GM23338 (cell line): ENCODE measurements at regions not wholly inside any gene's neighbourhood (a gene's known extent, or its start where the extent isn't known, plus 50 kb on each side); places are given as distances from the start of the nearest gene placed in this dataset.

Experiments used
- ATAC-seq: fragments of 200-7000 bp; cut with Tn5 transposase; 3 replicates; pipeline ENCODE4 v1.9.1; 2020
- DNase-seq: peaks from one replicate; pipeline ENCODE4 v3.0.0-alpha.2; 2015; ENCODE audit warnings: low spot score
- H2AFZ ChIP-seq: fragments of 200-600 bp; sonication (generic); 2 replicates; pipeline ENCODE4 v1.8.0; 2016; ENCODE audit warnings: antibody characterized with exemption, mild to moderate bottlenecking, moderate library complexity
- H3F3A ChIP-seq: fragments of 200-600 bp; sonication (generic); replicated peaks from 2 replicates; pipeline ENCODE4 v1.8.0; 2017; ENCODE audit warnings: antibody characterized with exemption, mixed run types, low read depth
- H3K27ac ChIP-seq: fragments of 200-600 bp; sonication (generic); 2 replicates; pipeline ENCODE4 v1.6.1; 2016; ENCODE audit warnings: low read depth
- H3K27me3 ChIP-seq: fragments of 200-600 bp; sonication (generic); 2 replicates; pipeline ENCODE4 v1.8.0; 2016; ENCODE audit warnings: mild to moderate bottlenecking, mixed run types, moderate library complexity; ENCODE audit not compliant: insufficient read depth
- H3K36me3 ChIP-seq: fragments of 200-600 bp; sonication (generic); 2 replicates; pipeline ENCODE4 v1.8.0; 2016; ENCODE audit warnings: mild to moderate bottlenecking; ENCODE audit not compliant: insufficient read depth
- H3K4me1 ChIP-seq: fragments of 200-600 bp; sonication (generic); 2 replicates; pipeline ENCODE4 v1.8.0; 2016; ENCODE audit warnings: mild to moderate bottlenecking, moderate library complexity; ENCODE audit not compliant: insufficient read depth
- H3K4me2 ChIP-seq: fragments of 200-600 bp; sonication (generic); 2 replicates; pipeline ENCODE4 v1.7.1; 2017; ENCODE audit warnings: mixed run types
- H3K4me3 ChIP-seq: fragments of 200-600 bp; sonication (generic); 2 replicates; pipeline ENCODE4 v1.6.1; 2016; ENCODE audit warnings: mixed run types
- H3K79me2 ChIP-seq: fragments of 200-600 bp; sonication (generic); replicated peaks from 2 replicates; pipeline ENCODE4 v1.8.0; 2017; ENCODE audit warnings: mild to moderate bottlenecking; ENCODE audit not compliant: insufficient read depth
- H3K9me2 ChIP-seq: fragments of 200-600 bp; sonication (generic); 2 replicates; pipeline ENCODE4 v1.8.0; 2017; ENCODE audit not compliant: insufficient read depth
- H4K20me1 ChIP-seq: fragments of 200-600 bp; sonication (generic); replicated peaks from 2 replicates; pipeline ENCODE4 v1.8.0; 2017; ENCODE audit warnings: mild to moderate bottlenecking; ENCODE audit not compliant: insufficient read depth
- H3K27ac Mint-ChIP-seq: 2 replicates; pipeline ENCODE4 v1.8.0; 2020; ENCODE audit warnings: inconsistent platforms, mild to moderate bottlenecking, moderate library complexity, mixed read lengths
- H3K27me3 Mint-ChIP-seq: 3 replicates; pipeline ENCODE4 v1.8.0; 2022; ENCODE audit warnings: low read depth, mild to moderate bottlenecking, moderate library complexity, mixed read lengths, inconsistent platforms; ENCODE audit not compliant: insufficient read depth, poor library complexity
- H3K36me3 Mint-ChIP-seq: 3 replicates; pipeline ENCODE4 v1.8.0; 2021; ENCODE audit warnings: low read depth, mild to moderate bottlenecking, inconsistent platforms, moderate library complexity, mixed read lengths
- H3K4me1 Mint-ChIP-seq: 3 replicates; pipeline ENCODE4 v1.8.0; 2020; ENCODE audit warnings: mild to moderate bottlenecking, inconsistent platforms, mixed read lengths
- H3K4me3 Mint-ChIP-seq: 3 replicates; pipeline ENCODE4 v1.8.0; 2021; ENCODE audit warnings: moderate library complexity, mild to moderate bottlenecking, inconsistent platforms, mixed read lengths
- H3K9me3 Mint-ChIP-seq: 3 replicates; pipeline ENCODE4 v1.8.0; 2020; ENCODE audit warnings: moderate library complexity, mild to moderate bottlenecking, inconsistent platforms, mixed read lengths
- CREB1 ChIP-seq: fragments of 250-450 bp; sonication (Bioruptor Pico); IDR thresholded peaks from 2 replicates; pipeline ENCODE4 v1.5.0; 2020; ENCODE audit warnings: low read depth, mild to moderate bottlenecking, moderate library complexity
- EZH2 ChIP-seq: fragments of 200-600 bp; sonication (generic); IDR thresholded peaks from one replicate; pipeline ENCODE4 v1.8.0; 2017; ENCODE audit warnings: antibody characterized with exemption, mild to moderate bottlenecking, low read depth; ENCODE audit not compliant: unreplicated experiment
- EZH2phosphoT487 ChIP-seq: fragments of 200-600 bp; sonication (generic); IDR thresholded peaks from one replicate; pipeline ENCODE4 v1.8.1; 2018; ENCODE audit warnings: antibody characterized with exemption; ENCODE audit not compliant: unreplicated experiment
- JUNB ChIP-seq: IDR thresholded peaks from one replicate; pipeline ENCODE4 v1.6.1; 2016; ENCODE audit warnings: antibody characterized with exemption; ENCODE audit not compliant: unreplicated experiment
- POLR2AphosphoS5 ChIP-seq: IDR thresholded peaks from 2 replicates; pipeline ENCODE4 v1.6.1; 2016; ENCODE audit warnings: antibody characterized with exemption, low read depth
- STAT1 ChIP-seq: IDR thresholded peaks from one replicate; pipeline ENCODE4 v1.6.1; 2016; ENCODE audit warnings: antibody characterized with exemption; ENCODE audit not compliant: unreplicated experiment
- ZNF114 ChIP-seq: fragments of 250-450 bp; sonication (Bioruptor Pico); IDR thresholded peaks from 2 replicates; pipeline ENCODE4 v1.5.0; 2020; ENCODE audit warnings: mild to moderate bottlenecking, moderate library complexity
- ZNF331 ChIP-seq: fragments of 250-450 bp; sonication (Bioruptor Pico); IDR thresholded peaks from 2 replicates; pipeline ENCODE4 v1.5.0; 2020; ENCODE audit warnings: low read depth, mild to moderate bottlenecking, moderate library complexity
- TF ChIP-seq, protein P1 (sequence below): IDR thresholded peaks from one replicate; pipeline ENCODE4 v1.6.1; 2018; ENCODE audit warnings: antibody characterized with exemption; ENCODE audit not compliant: unreplicated experiment
- TF ChIP-seq, protein P2 (sequence below): IDR thresholded peaks from 2 replicates; pipeline ENCODE4 v1.6.1; 2016; ENCODE audit warnings: antibody characterized with exemption
- TF ChIP-seq, protein P3 (sequence below), 2 experiments: fragments of 200-600 bp in 1 of 2; sonication (generic) in 1 of 2; conservative IDR thresholded peaks; 2 replicates each; pipeline versions ENCODE4 v1.5.1 to v1.6.1; 2016 to 2017; ENCODE audit warnings: antibody characterized with exemption in 2 of 2, low read depth in 2 of 2, mild to moderate bottlenecking in 2 of 2, moderate library complexity in 1 of 2

DNA sequence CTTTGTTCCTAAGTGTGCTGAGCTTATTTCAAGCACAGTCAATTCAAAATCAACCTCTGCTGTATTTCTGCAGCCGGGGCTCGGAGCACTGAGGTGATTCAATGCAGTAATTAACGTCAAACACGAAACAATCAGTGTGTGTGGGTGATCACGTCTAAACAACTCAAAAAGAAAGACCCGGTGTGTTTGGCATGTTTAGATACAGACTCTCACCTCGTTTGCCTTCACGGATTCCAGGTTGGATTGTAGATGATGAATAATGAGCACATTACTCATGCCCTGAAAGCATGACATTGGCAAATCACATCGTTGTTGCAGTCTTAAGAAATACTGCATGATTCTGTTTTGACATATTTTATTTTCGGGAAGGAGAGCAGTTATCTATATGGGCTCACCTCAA is 231.0 kb downstream of the QKI start:
- no peak for TF ChIP-seq EZH2phosphoT487
- TF ChIP-seq STAT1: no peak
- no peak for TF ChIP-seq EZH2
- no peak for TF ChIP-seq POLR2AphosphoS5
- no peak for TF ChIP-seq CREB1 (CRISPR knock-in tag)
- no peak for TF ChIP-seq ZNF114 (CRISPR knock-in tag)
- TF ChIP-seq, protein P1, sequence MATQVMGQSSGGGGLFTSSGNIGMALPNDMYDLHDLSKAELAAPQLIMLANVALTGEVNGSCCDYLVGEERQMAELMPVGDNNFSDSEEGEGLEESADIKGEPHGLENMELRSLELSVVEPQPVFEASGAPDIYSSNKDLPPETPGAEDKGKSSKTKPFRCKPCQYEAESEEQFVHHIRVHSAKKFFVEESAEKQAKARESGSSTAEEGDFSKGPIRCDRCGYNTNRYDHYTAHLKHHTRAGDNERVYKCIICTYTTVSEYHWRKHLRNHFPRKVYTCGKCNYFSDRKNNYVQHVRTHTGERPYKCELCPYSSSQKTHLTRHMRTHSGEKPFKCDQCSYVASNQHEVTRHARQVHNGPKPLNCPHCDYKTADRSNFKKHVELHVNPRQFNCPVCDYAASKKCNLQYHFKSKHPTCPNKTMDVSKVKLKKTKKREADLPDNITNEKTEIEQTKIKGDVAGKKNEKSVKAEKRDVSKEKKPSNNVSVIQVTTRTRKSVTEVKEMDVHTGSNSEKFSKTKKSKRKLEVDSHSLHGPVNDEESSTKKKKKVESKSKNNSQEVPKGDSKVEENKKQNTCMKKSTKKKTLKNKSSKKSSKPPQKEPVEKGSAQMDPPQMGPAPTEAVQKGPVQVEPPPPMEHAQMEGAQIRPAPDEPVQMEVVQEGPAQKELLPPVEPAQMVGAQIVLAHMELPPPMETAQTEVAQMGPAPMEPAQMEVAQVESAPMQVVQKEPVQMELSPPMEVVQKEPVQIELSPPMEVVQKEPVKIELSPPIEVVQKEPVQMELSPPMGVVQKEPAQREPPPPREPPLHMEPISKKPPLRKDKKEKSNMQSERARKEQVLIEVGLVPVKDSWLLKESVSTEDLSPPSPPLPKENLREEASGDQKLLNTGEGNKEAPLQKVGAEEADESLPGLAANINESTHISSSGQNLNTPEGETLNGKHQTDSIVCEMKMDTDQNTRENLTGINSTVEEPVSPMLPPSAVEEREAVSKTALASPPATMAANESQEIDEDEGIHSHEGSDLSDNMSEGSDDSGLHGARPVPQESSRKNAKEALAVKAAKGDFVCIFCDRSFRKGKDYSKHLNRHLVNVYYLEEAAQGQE: no peak
- TF ChIP-seq, protein P2, sequence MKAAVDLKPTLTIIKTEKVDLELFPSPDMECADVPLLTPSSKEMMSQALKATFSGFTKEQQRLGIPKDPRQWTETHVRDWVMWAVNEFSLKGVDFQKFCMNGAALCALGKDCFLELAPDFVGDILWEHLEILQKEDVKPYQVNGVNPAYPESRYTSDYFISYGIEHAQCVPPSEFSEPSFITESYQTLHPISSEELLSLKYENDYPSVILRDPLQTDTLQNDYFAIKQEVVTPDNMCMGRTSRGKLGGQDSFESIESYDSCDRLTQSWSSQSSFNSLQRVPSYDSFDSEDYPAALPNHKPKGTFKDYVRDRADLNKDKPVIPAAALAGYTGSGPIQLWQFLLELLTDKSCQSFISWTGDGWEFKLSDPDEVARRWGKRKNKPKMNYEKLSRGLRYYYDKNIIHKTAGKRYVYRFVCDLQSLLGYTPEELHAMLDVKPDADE: no peak
- TF ChIP-seq JUNB: no peak
- Mint-ChIP-seq H3K36me3 (no peaks in the 10 kb centered on the region; the same call in 2 of the 3 replicates), H3K4me1 (no peaks in the 10 kb centered on the region), H3K27me3 (peaks cover 7% of the 10 kb centered on the region), H3K9me3 (peaks cover 5% of the 10 kb centered on the region; the same call in 2 of the 3 replicates), H3K4me3 (no peak overlapping the region), H3K27ac (no peak overlapping the region)
- Histone ChIP-seq H3K4me3 (no peak overlapping the region), H3K79me2 (no peaks in the 10 kb centered on the region), H3K27ac (no peak overlapping the region), H3K27me3 (no peaks in the 10 kb centered on the region), H2AFZ (no peak overlapping the region), H3F3A (no peaks in the 10 kb centered on the region), H3K9me2 (no peaks in the 10 kb centered on the region), H4K20me1 (no peaks in the 10 kb centered on the region), H3K36me3 (no peaks in the 10 kb centered on the region), H3K4me2 (no peak overlapping the region), H3K4me1 (no peaks in the 10 kb centered on the region)
- DNase-seq (no peak), ATAC-seq (no peak)

DNA sequence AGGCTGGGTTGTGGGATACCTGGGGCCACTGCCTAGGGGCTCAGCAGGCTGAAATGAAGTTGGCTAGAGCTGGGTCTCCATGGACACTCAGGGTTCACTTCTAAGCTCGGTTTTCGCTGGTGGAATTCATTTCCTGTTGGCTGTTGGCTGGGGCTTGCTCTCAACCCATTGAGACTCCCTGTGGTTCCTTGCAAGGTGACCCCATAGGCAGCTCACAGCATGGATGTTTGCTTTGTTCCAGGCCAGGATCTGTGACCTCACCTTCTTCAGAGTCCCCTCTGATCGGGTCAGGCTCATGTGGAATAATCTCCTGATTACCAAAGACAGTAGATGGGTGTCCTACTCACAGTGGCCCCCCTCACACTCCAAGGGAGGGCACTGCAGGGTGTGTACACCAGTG is 229.3 kb downstream of the QKI start:
- Histone ChIP-seq H3K4me2 (no peak overlapping the region), H3K79me2 (no peaks in the 10 kb centered on the region), H3K27me3 (no peaks in the 10 kb centered on the region), H4K20me1 (no peaks in the 10 kb centered on the region), H2AFZ (0 out of 2 replicates have a peak overlapping the region, but pooled peaks have one; percentile 23), H3K9me2 (no peaks in the 10 kb centered on the region), H3K36me3 (no peaks in the 10 kb centered on the region), H3K4me3 (no peak overlapping the region), H3F3A (no peaks in the 10 kb centered on the region), H3K4me1 (no peaks in the 10 kb centered on the region), H3K27ac (no peak overlapping the region)
- Mint-ChIP-seq H3K9me3 (peaks cover 5% of the 10 kb centered on the region; the same call in 2 of the 3 replicates), H3K27ac (no peak overlapping the region), H3K27me3 (peaks cover 7% of the 10 kb centered on the region), H3K36me3 (no peaks in the 10 kb centered on the region; the same call in 2 of the 3 replicates), H3K4me3 (no peak overlapping the region), H3K4me1 (no peaks in the 10 kb centered on the region)
- DNase-seq: no peak
- ATAC-seq: no peak
- TF ChIP-seq CREB1 (CRISPR knock-in tag) (no peak), ZNF331 (CRISPR knock-in tag) (no peak), EZH2phosphoT487 (no peak), ZNF114 (CRISPR knock-in tag) (no peak), EZH2 (no peak), POLR2AphosphoS5 (no peak), STAT1 (no peak)
- TF ChIP-seq, protein P2: no peak
- TF ChIP-seq, protein P3, sequence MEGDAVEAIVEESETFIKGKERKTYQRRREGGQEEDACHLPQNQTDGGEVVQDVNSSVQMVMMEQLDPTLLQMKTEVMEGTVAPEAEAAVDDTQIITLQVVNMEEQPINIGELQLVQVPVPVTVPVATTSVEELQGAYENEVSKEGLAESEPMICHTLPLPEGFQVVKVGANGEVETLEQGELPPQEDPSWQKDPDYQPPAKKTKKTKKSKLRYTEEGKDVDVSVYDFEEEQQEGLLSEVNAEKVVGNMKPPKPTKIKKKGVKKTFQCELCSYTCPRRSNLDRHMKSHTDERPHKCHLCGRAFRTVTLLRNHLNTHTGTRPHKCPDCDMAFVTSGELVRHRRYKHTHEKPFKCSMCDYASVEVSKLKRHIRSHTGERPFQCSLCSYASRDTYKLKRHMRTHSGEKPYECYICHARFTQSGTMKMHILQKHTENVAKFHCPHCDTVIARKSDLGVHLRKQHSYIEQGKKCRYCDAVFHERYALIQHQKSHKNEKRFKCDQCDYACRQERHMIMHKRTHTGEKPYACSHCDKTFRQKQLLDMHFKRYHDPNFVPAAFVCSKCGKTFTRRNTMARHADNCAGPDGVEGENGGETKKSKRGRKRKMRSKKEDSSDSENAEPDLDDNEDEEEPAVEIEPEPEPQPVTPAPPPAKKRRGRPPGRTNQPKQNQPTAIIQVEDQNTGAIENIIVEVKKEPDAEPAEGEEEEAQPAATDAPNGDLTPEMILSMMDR (conservative IDR thresholded peaks at IDR 0.05; ENCODE audit: low read depth in 2 of 2): no peak
- TF ChIP-seq, protein P1: no peak
